K562 (cell line): ENCODE measurements at regions not wholly inside any gene's neighbourhood (a gene's known extent, or its start where the extent isn't known, plus 50 kb on each side); places are given as distances from the start of the nearest gene placed in this dataset.

Experiments used
- ATAC-seq: fragments of 200-7000 bp; cut with Tn5 transposase; 3 replicates; pipeline ENCODE4 v1.9.1; 2020; ENCODE audit warnings: moderate library complexity
- BruUV-seq: library from RNA; stranded (reverse); fragments of 400-500 nt; replicated peaks from 2 replicates; lab custom pipeline; 2021; lab: Mats Ljungman, UMichigan
- CTCF ChIA-PET: fragments of 300-600 bp; formaldehyde crosslinking; extraction: SDS; loops from one replicate; lab custom pipeline; 2021; ENCODE audit warnings: low intra/inter-chr PET ratio; lab: Yijun Ruan, JAX
- POLR2A ChIA-PET: fragments of 300-600, 350-650 bp; sonication (Branson Sonifier 250); formaldehyde crosslinking; extraction: SDS; loops from one replicate; lab custom pipeline; 2021; ENCODE audit warnings: antibody characterized with exemption, inconsistent platforms; lab: Yijun Ruan, JAX
- DNase-seq, 4 experiments: peaks; one replicate each; pipeline versions ENCODE4 v3.0.0 to v3.0.0-alpha.2; 2011 to 2018; ENCODE audit warnings: low spot score in 3 of 4, mixed read lengths in 3 of 4; ENCODE audit errors: extremely low read depth in 1 of 4
- FAIRE-seq: peaks from 2 replicates; lab custom pipeline; 2011; peaks lifted over from hg19 to GRCh38; lab: Jason Lieb, UNC
- H2AFZ ChIP-seq: 2 replicates; pipeline ENCODE4 v1.6.0; 2011; ENCODE audit warnings: low read depth, low read length, control low read depth, inconsistent platforms
- H3K27ac ChIP-seq: fragments of 200-600 bp; 3 replicates; pipeline ENCODE4 v1.8.0; 2011; ENCODE audit warnings: low read depth, mild to moderate bottlenecking, control low read depth, inconsistent platforms, low read length, moderate library complexity, mixed read lengths; ENCODE audit errors: extremely low read depth
- H3K27me3 ChIP-seq, 2 experiments: fragments of 300-600 bp in 1 of 2; 2 replicates in 1 of 2; 3 replicates in 1 of 2; pipeline versions ENCODE4 v1.6.0 to v1.8.0; 2011; ENCODE audit warnings: inconsistent platforms in 2 of 2, low read length in 2 of 2, mild to moderate bottlenecking in 1 of 2, mixed read lengths in 1 of 2, moderate library complexity in 1 of 2; ENCODE audit not compliant: control insufficient read depth in 2 of 2, insufficient read depth in 2 of 2
- H3K36me3 ChIP-seq: fragments of 300-600 bp; 3 replicates; pipeline ENCODE4 v1.8.0; 2011; ENCODE audit warnings: mild to moderate bottlenecking, low read length, inconsistent platforms; ENCODE audit not compliant: control insufficient read depth, insufficient read depth
- H3K4me1 ChIP-seq, 2 experiments: fragments of 200-600 bp in 1 of 2; replicated peaks in 1 of 2; 2 replicates in 1 of 2; 3 replicates in 1 of 2; pipeline versions ENCODE4 v1.5.1 to v1.8.0; 2011; ENCODE audit warnings: inconsistent platforms in 2 of 2, low read length in 2 of 2, mild to moderate bottlenecking in 1 of 2, mixed read lengths in 1 of 2, moderate library complexity in 1 of 2; ENCODE audit not compliant: control insufficient read depth in 2 of 2, insufficient read depth in 2 of 2
- H3K4me2 ChIP-seq: 2 replicates; pipeline ENCODE4 v1.6.1; 2011; ENCODE audit warnings: low read length, control low read depth, inconsistent platforms, mixed read lengths; ENCODE audit not compliant: insufficient read depth
- H3K4me3 ChIP-seq: fragments of 200-600 bp; sonication (generic), shearing (Covaris generic); 2 replicates; pipeline ENCODE4 v1.5.1; 2016; ENCODE audit warnings: control low read depth, inconsistent platforms
- H3K79me2 ChIP-seq: fragments of 200-600 bp; 3 replicates; pipeline ENCODE4 v1.8.0; 2011; ENCODE audit warnings: low read length, inconsistent platforms; ENCODE audit not compliant: control insufficient read depth, insufficient read depth
- H3K9ac ChIP-seq, 2 experiments: 2 replicates each; pipeline versions ENCODE4 v1.6.0 to v1.6.1; 2011; ENCODE audit warnings: low read depth in 2 of 2, low read length in 2 of 2, control low read depth in 1 of 2, inconsistent platforms in 1 of 2, mild to moderate bottlenecking in 1 of 2, mixed read lengths in 1 of 2; ENCODE audit not compliant: insufficient read depth in 1 of 2
- H3K9me1 ChIP-seq: one replicate; pipeline ENCODE4 v1.6.0; 2011; ENCODE audit warnings: inconsistent platforms, mild to moderate bottlenecking, low read length, moderate library complexity; ENCODE audit not compliant: control insufficient read depth, insufficient read depth
- H3K9me3 ChIP-seq: replicated peaks from 2 replicates; pipeline ENCODE4 v1.5.1; 2011; ENCODE audit warnings: low read depth, low read length, inconsistent platforms; ENCODE audit not compliant: control insufficient read depth, insufficient read depth
- H4K20me1 ChIP-seq: replicated peaks from 2 replicates; pipeline ENCODE4 v1.6.1; 2011; ENCODE audit warnings: low read length, inconsistent platforms, mixed read lengths; ENCODE audit not compliant: control insufficient read depth, insufficient read depth
- CBFB ChIP-seq: sonication (generic); formaldehyde crosslinking; IDR thresholded peaks from 2 replicates; pipeline ENCODE4 v1.4.0; 2020; ENCODE audit warnings: mild to moderate bottlenecking, missing genetic modification reagents
- CBX5 ChIP-seq: IDR thresholded peaks from 2 replicates; pipeline ENCODE4 v1.6.1; 2014; ENCODE audit warnings: low read depth, borderline replicate concordance
- DACH1 ChIP-seq: fragments of 450-650 bp; IDR thresholded peaks from 2 replicates; pipeline ENCODE4 v1.6.1; 2018; ENCODE audit not compliant: partially characterized antibody
- DDX20 ChIP-seq: fragments of 450-650 bp; IDR thresholded peaks from 2 replicates; pipeline ENCODE4 v1.6.1; 2016; ENCODE audit warnings: missing genetic modification characterization, low read depth, mild to moderate bottlenecking, missing compliant biosample characterization, moderate library complexity
- ERF ChIP-seq: fragments of 450-650 bp; formaldehyde crosslinking; IDR thresholded peaks from 2 replicates; pipeline ENCODE4 v1.4.0; 2020; ENCODE audit warnings: mild to moderate bottlenecking, mixed read lengths
- FOS ChIP-seq: IDR thresholded peaks from 3 replicates; pipeline ENCODE4 v1.6.1; 2011; ENCODE audit not compliant: insufficient read length; ENCODE audit errors: extremely low read depth
- GMEB1 ChIP-seq: fragments of 250-450 bp; sonication (Bioruptor Pico); IDR thresholded peaks from 2 replicates; pipeline ENCODE4 v1.4.0; 2020; ENCODE audit warnings: mild to moderate bottlenecking
- HDAC6 ChIP-seq: IDR thresholded peaks from 2 replicates; pipeline ENCODE4 v1.6.1; 2012; ENCODE audit warnings: low read depth, mild to moderate bottlenecking, control low read depth, inconsistent platforms, low read length, moderate library complexity
- HDGF ChIP-seq: fragments of 450-650 bp; IDR thresholded peaks from 2 replicates; pipeline ENCODE4 v1.6.1; 2016
- MYBL2 ChIP-seq, 2 experiments: fragments of 450-650 bp in 1 of 2; sonication (generic) in 1 of 2; formaldehyde crosslinking in 1 of 2; IDR thresholded peaks; 2 replicates each; pipeline versions ENCODE4 v1.6.1 to v1.8.1; 2017 to 2022; ENCODE audit warnings: borderline replicate concordance in 1 of 2, inconsistent platforms in 1 of 2, low read depth in 1 of 2, mild to moderate bottlenecking in 1 of 2, missing genetic modification reagents in 1 of 2, moderate library complexity in 1 of 2
- SMAD3 ChIP-seq: fragments of 450-650 bp; formaldehyde crosslinking; conservative IDR thresholded peaks from 2 replicates; pipeline ENCODE4 v1.4.0; 2020; ENCODE audit warnings: mild to moderate bottlenecking
- ZNF134 ChIP-seq: fragments of 250-450 bp; sonication (Bioruptor Pico); conservative IDR thresholded peaks from 2 replicates; pipeline ENCODE4 v1.4.0; 2020
- ZNF175 ChIP-seq: fragments of 200-800 bp; sonication (Bioruptor generic); IDR thresholded peaks from 2 replicates; pipeline ENCODE4 v1.6.1; 2016; ENCODE audit warnings: low read depth, mild to moderate bottlenecking, missing genetic modification characterization, missing compliant biosample characterization
- ZNF311 ChIP-seq: fragments of 250-450 bp; sonication (Bioruptor Pico); IDR thresholded peaks from 2 replicates; pipeline ENCODE4 v1.4.0; 2020; ENCODE audit warnings: mild to moderate bottlenecking, moderate library complexity
- ZNF316 ChIP-seq: fragments of 450-650 bp; IDR thresholded peaks from 2 replicates; pipeline ENCODE4 v1.6.1; 2016
- ZNF445 ChIP-seq: fragments of 250-450 bp; sonication (Bioruptor Pico); IDR thresholded peaks from 2 replicates; pipeline ENCODE4 v1.4.0; 2020; ENCODE audit warnings: low read depth, mild to moderate bottlenecking, moderate library complexity
- ZNF717 ChIP-seq: fragments of 250-450 bp; sonication (Bioruptor Pico); IDR thresholded peaks from 2 replicates; pipeline ENCODE4 v1.5.0; 2021
- in situ Hi-C: fragments of 300-500 bp; cut with MboI; formaldehyde crosslinking; loops from 4 replicates; pipeline ENCODE4 v1.15.0; 2018; ENCODE audit warnings: inconsistent platforms, mixed read lengths
- intact Hi-C: fragments of 100-400 bp; cut with micrococcal nuclease; formaldehyde crosslinking; loops from 2 replicates; pipeline ENCODE4 v1.14.2; 2022
- TF ChIP-seq, protein P1 (sequence below): fragments of 250-450 bp; sonication (Bioruptor Pico); IDR thresholded peaks from 2 replicates; pipeline ENCODE4 v1.4.0; 2020

- Histone ChIP-seq H3K79me2 (no peaks in the 10 kb centered on the region), H4K20me1 (no peaks in the 10 kb centered on the region), H3K9ac (no peak overlapping the region), H3K27me3 (0 out of 5 replicates have a peak, but pooled peaks cover 0 to 7% of the 10 kb centered on the region in 2 experiments), H3K27ac (no peak overlapping the region), H3K4me1 (no peaks in the 10 kb centered on the region), H3K4me2 (no peak overlapping the region), H3K9me3 (no peaks in the 10 kb centered on the region), H3K36me3 (no peaks in the 10 kb centered on the region), H2AFZ (no peak overlapping the region), H3K9me1 (no peaks in the 10 kb centered on the region), H3K4me3 (no peak overlapping the region)
- intact Hi-C loops, result no loop called here
- in situ Hi-C loops, result no loop called here
- no TSS peak for BruUV-seq
- TF ChIP-seq FOS (no peak), ZNF316 (no peak), ZNF717 (CRISPR knock-in tag) (no peak), DDX20 (no peak), HDGF (no peak), DACH1 (no peak), GMEB1 (no peak), ZNF311 (CRISPR knock-in tag) (no peak), CBFB (CRISPR knock-in tag) (no peak), HDAC6 (no peak), CBX5 (no peak), ERF (CRISPR knock-in tag) (no peak), ZNF175 (no peak), ZNF445 (CRISPR knock-in tag) (no peak), MYBL2 (IDR thresholded peaks at IDR 0.05; ENCODE audit: low read depth) (no peak), MYBL2 (CRISPR knock-in tag; IDR thresholded peaks at IDR 0.05; ENCODE audit: borderline replicate concordance) (no peak), ZNF134 (CRISPR knock-in tag) (no peak), SMAD3 (CRISPR knock-in tag) (no peak)
- TF ChIP-seq, protein P1, sequence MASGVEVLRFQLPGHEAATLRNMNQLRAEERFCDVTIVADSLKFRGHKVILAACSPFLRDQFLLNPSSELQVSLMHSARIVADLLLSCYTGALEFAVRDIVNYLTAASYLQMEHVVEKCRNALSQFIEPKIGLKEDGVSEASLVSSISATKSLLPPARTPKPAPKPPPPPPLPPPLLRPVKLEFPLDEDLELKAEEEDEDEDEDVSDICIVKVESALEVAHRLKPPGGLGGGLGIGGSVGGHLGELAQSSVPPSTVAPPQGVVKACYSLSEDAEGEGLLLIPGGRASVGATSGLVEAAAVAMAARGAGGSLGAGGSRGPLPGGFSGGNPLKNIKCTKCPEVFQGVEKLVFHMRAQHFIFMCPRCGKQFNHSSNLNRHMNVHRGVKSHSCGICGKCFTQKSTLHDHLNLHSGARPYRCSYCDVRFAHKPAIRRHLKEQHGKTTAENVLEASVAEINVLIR, result no peak
- CTCF ChIA-PET, result no interaction called here
- DNase-seq (no peak), FAIRE-seq (no peak), ATAC-seq (no peak)
- POLR2A ChIA-PET, result no interaction called here
Measured at GRCh38 chr10:44087403-44087802, 297.5 kb downstream of the CXCL12 start.
